ENCODE measurements at regions not wholly inside any gene's neighbourhood (a gene's known extent, or its start where the extent isn't known, plus 50 kb on each side); places are given as distances from the start of the nearest gene placed in this dataset.

DNA sequence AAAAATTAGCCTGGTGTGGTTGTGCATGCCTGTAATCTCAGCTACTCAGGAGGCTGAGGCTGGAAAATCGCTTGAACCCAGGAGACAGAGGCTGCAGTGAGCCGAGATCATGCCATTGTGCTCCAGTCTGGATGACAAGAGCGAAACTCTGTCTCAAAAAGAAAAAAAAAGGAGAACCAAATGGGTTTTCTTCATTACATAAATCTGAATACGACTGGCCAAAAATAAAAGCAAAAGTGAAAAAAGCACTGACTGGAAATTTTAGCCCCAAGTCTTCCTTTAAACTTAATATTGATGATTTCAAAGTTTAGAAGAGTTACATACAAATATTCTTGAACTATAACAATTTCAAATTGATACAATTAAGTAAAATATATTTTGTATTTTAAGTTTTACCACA is 249.5 kb upstream of the STARD13 start:
- WGBS, result 86% methylated on average over 4 of the region's 4 CpGs
- Histone ChIP-seq H3K9ac (ENCODE audit: low read depth in 1 of 2, low read length in 2 of 2) (no peak overlapping the region), H3K27me3 (ENCODE audit: control insufficient read depth in 4 of 4, insufficient read depth in 4 of 4, low read length in 3 of 4) (no peaks in the 10 kb centered on the region), H3K27ac (ENCODE audit: low read depth in 1 of 2, low read length in 2 of 2) (no peak overlapping the region), H3K4me1 (ENCODE audit: control insufficient read depth in 4 of 4, insufficient read depth in 4 of 4, low read length in 3 of 4) (no peaks in the 10 kb centered on the region), H3K4me3 (ENCODE audit: low read depth in 1 of 3, low read length in 3 of 3) (no peak overlapping the region), H3K36me3 (ENCODE audit: control insufficient read depth in 4 of 4, insufficient read depth in 3 of 4, low read depth in 1 of 4, low read length in 3 of 4) (no peaks in the 10 kb centered on the region), H3K9me3 (ENCODE audit: control insufficient read depth in 4 of 4, low read length in 3 of 4) (no peaks in the 10 kb centered on the region)
- TF ChIP-seq FOXA1 (IDR thresholded peaks at IDR 0.05), result no peak
- no peak for TF ChIP-seq HNF4A (conservative IDR thresholded peaks at IDR 0.05)
- no peak for TF ChIP-seq YY1 (IDR thresholded peaks at IDR 0.05)
- TF ChIP-seq FOXA2 (IDR thresholded peaks at IDR 0.05), result no peak
- TF ChIP-seq EGR1 (IDR thresholded peaks at IDR 0.05; ENCODE audit: low read depth in 2 of 2), result no peak
- no peak for TF ChIP-seq GABPA (IDR thresholded peaks at IDR 0.05 in 1 of 2, conservative IDR thresholded peaks at IDR 0.05 in 1 of 2)
- TF ChIP-seq ATF3 (IDR thresholded peaks at IDR 0.05), result no peak
- no peak for TF ChIP-seq SP1 (IDR thresholded peaks at IDR 0.05)
- no peak for TF ChIP-seq RXRA (IDR thresholded peaks at IDR 0.05)
- TF ChIP-seq NR2F2 (IDR thresholded peaks at IDR 0.05), result no peak
- no peak for TF ChIP-seq RAD21 (IDR thresholded peaks at IDR 0.05)
- TF ChIP-seq, protein P1, sequence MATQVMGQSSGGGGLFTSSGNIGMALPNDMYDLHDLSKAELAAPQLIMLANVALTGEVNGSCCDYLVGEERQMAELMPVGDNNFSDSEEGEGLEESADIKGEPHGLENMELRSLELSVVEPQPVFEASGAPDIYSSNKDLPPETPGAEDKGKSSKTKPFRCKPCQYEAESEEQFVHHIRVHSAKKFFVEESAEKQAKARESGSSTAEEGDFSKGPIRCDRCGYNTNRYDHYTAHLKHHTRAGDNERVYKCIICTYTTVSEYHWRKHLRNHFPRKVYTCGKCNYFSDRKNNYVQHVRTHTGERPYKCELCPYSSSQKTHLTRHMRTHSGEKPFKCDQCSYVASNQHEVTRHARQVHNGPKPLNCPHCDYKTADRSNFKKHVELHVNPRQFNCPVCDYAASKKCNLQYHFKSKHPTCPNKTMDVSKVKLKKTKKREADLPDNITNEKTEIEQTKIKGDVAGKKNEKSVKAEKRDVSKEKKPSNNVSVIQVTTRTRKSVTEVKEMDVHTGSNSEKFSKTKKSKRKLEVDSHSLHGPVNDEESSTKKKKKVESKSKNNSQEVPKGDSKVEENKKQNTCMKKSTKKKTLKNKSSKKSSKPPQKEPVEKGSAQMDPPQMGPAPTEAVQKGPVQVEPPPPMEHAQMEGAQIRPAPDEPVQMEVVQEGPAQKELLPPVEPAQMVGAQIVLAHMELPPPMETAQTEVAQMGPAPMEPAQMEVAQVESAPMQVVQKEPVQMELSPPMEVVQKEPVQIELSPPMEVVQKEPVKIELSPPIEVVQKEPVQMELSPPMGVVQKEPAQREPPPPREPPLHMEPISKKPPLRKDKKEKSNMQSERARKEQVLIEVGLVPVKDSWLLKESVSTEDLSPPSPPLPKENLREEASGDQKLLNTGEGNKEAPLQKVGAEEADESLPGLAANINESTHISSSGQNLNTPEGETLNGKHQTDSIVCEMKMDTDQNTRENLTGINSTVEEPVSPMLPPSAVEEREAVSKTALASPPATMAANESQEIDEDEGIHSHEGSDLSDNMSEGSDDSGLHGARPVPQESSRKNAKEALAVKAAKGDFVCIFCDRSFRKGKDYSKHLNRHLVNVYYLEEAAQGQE (IDR thresholded peaks at IDR 0.05), result no peak
- no peak for TF ChIP-seq TAF1 (conservative IDR thresholded peaks at IDR 0.05)
- TF ChIP-seq, protein P2, sequence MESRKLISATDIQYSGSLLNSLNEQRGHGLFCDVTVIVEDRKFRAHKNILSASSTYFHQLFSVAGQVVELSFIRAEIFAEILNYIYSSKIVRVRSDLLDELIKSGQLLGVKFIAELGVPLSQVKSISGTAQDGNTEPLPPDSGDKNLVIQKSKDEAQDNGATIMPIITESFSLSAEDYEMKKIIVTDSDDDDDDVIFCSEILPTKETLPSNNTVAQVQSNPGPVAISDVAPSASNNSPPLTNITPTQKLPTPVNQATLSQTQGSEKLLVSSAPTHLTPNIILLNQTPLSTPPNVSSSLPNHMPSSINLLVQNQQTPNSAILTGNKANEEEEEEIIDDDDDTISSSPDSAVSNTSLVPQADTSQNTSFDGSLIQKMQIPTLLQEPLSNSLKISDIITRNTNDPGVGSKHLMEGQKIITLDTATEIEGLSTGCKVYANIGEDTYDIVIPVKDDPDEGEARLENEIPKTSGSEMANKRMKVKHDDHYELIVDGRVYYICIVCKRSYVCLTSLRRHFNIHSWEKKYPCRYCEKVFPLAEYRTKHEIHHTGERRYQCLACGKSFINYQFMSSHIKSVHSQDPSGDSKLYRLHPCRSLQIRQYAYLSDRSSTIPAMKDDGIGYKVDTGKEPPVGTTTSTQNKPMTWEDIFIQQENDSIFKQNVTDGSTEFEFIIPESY (IDR thresholded peaks at IDR 0.05), result no peak
- TF ChIP-seq MAX (IDR thresholded peaks at IDR 0.05), result no peak
- no peak for TF ChIP-seq CTCF (IDR thresholded peaks at IDR 0.05; ENCODE audit: low read depth, low read length, missing input control)
- DNase-seq (ENCODE audit: low spot score), result no peak

DNA sequence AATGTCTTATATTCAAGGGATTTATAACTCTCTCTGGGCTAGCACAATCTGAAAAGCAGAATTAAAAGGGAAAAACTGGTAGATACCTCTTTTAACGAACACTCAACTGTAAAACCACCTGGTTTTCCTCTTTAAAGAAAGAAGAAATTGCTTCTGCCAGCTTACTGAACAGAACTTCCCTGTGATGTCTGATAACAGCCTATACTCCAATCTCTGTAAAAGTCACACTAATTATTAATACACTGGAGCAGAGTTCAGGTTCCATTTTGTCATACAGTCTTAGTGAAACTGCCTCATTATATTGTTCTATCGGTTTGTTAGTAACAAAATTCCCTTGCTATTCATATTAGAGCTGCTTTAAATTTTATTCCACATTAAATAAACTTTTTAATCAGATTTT is 251.0 kb upstream of the STARD13 start:
- Histone ChIP-seq H3K4me3 (ENCODE audit: low read depth in 1 of 3, low read length in 3 of 3) (no peak overlapping the region), H3K4me1 (ENCODE audit: control insufficient read depth in 4 of 4, insufficient read depth in 4 of 4, low read length in 3 of 4) (peaks cover 0 to 6% (median 1%) of the 10 kb centered on the region in 4 donors), H3K27me3 (ENCODE audit: control insufficient read depth in 4 of 4, insufficient read depth in 4 of 4, low read length in 3 of 4) (no peaks in the 10 kb centered on the region), H3K9me3 (ENCODE audit: control insufficient read depth in 4 of 4, low read length in 3 of 4) (no peaks in the 10 kb centered on the region), H3K36me3 (ENCODE audit: control insufficient read depth in 4 of 4, insufficient read depth in 3 of 4, low read depth in 1 of 4, low read length in 3 of 4) (no peaks in the 10 kb centered on the region), H3K27ac (ENCODE audit: low read depth in 1 of 2, low read length in 2 of 2) (no peak overlapping the region), H3K9ac (ENCODE audit: low read depth in 1 of 2, low read length in 2 of 2) (no peak overlapping the region)
- WGBS, result 76% methylated on average over 2 of the region's 2 CpGs
- DNase-seq (ENCODE audit: low spot score), result no peak
- TF ChIP-seq SP1 (IDR thresholded peaks at IDR 0.05) (no peak), HNF4G (IDR thresholded peaks at IDR 0.05) (no peak), EGR1 (IDR thresholded peaks at IDR 0.05; ENCODE audit: low read depth in 2 of 2) (no peak), RAD21 (IDR thresholded peaks at IDR 0.05) (no peak), HNF4A (conservative IDR thresholded peaks at IDR 0.05) (no peak), NR2F2 (IDR thresholded peaks at IDR 0.05) (no peak), RXRA (IDR thresholded peaks at IDR 0.05) (no peak), JUND (IDR thresholded peaks at IDR 0.05) (no peak)
- TF ChIP-seq, protein P1 (IDR thresholded peaks at IDR 0.05), result no peak
- TF ChIP-seq, protein P2 (IDR thresholded peaks at IDR 0.05), result no peak
